Esophagus mucosa (tissue), 1 donor: ENCODE measurements at regions not wholly inside any gene's neighbourhood (a gene's known extent, or its start where the extent isn't known, plus 50 kb on each side); places are given as distances from the start of the nearest gene placed in this dataset.
"Not testable (repeated sequence)": the region's sequence is repeated elsewhere in the genome, so short reads cannot be mapped to it uniquely, and the experiment has no call there.

ENCODE experiments used
- ATAC-seq: fragments of 200-7000 bp; cut with Tn5 transposase; one replicate; pipeline ENCODE4 v1.9.1; 2020
- donor health status: DM: yes; HTN: yes; CAD: no.

DNA sequence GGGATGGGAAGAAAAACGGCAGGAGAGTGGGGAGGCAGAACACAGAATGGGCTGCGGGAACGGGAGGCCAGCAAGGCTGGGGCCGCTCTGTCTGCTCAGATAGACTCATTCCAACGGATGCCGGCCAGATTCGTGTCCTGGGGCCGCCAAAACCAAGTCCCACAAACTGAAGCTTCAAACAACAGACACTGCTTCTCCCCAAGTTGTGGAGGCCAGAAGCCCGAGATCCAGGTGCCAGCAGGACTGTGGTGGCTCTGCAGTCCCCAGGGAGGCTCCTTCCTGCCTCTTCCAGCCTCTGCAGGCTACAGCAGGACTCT is 100.6 kb downstream of the ADRA2C start:
- no peak for ATAC-seq

DNA sequence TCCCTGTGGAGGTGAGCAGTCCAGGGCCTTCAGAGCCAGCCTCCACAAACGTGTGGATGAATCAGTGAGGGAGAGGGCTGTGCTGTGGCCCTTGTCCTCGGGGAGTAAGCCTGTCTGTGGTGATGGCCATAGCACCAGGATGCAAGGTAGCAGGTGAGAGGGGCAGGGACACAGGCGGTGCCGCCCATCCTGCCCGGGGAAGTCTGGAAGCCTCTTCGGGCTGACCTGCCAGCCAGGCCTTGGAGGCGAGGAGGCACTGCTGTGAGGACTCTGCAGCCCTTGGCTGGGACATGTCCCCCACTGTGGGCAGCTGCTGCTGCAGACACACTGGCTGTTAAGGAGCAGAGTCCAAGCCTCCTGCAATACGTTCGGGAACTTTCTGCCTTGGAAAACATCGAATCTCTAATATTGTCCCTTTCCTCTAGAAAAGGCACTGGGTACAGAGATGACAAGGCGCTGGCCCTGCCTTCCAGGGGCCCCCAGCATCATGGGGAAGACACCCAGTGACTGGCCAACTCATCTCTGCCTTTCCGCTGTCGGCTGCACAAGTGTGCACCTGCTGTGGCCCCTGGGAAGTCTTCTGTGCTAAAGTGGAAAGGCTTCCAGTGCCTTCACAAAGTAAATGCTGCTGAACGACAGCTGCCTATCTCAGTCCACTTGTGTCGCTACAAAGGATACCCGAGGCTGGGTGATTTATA is 101.4 kb downstream of the ADRA2C start:
- ATAC-seq = no peak

DNA sequence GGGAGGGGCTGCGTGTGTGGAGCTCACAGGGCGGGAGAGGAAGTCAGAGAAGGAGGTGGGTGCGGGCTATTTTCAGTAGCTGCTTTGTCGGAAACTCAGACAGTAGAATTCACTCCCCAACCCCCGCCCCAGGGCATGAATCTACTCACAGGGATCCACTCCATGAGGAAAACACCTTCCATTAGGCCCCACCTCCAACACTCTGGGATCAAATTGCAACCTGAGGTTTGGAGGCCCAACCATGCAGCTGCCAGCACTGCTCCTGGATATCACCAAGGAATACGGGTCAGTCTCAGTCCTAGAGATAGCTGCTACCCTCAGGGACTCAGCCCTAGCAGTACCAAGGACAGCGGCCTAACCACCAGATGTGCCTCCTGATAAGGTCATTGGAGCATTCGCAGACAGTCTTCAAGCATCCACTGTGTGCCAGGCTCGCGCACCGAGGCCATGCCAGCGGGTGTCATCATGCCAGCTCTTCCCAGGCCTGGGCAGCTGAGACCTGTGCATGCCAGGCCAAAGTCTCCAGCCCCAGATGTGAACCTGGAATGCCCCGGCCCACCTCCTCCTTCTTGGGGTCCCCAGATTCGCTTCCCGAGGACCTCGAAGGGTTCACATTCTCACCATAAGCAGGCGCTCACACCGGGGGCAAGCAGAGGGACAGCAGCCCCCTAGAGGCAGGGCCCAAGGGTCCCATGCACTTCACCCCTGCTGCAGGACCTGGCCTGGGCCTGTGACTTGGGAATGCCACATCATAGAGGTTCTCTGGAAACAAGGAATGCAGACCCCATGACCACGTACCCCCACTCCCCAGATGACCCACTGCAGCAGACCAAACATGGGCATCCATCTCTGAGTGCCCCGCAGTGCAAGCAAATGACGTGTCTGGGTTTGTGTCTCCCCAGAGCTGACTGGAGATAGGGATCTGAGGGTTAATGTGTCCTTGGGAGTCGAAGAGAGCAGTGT is 102.3 kb downstream of the ADRA2C start:
- no peak for ATAC-seq

DNA sequence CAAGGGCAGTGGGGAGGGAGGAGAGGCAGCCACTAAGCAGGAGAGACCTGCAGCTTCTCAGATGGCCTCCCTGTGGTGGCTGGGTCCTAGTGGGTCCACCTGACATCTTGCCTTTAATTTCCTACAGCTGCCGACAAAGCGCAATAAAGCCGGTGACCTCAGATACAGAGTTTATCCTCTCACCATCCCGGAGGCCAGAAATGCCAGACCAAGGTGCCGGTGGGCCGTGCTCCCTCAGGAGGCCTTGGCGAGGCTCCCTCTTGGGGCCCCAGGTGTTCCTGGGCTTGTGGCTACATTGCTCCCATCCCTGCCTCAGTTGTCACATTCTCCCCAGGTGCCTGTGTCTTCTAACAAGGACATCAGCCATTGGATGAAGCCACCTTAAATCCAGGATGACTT is 103.0 kb downstream of the ADRA2C start:
- ATAC-seq = no peak

DNA sequence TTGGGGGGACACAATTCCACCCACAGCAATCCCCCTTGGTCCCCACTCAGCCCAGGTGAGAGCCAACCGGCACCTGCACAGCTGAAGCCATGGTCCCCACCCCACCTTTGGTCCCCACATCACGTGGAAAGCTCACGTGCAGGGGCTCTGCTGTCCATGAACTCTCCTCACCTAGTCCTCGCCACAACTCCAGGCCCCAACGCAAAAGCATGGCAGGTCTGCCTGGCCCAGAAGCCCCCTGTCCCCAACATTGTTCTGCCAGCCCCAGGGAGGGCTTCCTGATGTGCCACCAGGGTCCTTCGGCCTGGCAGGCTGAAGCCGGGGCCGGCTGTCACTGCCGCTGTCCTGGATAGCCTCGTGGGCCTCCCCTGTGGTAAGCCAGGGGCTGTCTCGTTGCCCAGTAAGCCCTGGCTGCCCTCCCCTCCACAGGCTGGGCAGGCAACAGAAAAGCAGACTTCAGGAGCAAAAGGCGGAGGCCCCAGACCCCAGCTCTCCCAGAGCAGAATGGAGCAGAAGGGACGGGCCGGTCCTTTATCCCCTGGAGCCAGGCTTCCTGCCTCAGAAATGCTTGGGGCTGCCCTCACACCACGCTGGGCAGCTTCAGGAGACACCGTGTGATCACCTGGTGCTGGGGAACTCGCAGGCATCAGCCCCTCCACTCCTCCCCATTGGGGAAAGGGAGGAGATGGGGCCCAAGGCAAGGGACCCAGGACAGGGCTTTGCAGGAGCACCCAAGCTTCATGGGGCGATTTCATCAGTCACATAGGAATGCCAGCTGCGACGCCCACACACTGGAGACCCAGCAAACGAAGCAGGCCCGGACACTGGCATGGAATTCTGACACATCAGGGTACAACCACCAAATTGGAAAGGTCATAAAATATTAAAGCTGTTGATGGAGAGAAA is 103.7 kb downstream of the ADRA2C start:
- no peak for ATAC-seq

DNA sequence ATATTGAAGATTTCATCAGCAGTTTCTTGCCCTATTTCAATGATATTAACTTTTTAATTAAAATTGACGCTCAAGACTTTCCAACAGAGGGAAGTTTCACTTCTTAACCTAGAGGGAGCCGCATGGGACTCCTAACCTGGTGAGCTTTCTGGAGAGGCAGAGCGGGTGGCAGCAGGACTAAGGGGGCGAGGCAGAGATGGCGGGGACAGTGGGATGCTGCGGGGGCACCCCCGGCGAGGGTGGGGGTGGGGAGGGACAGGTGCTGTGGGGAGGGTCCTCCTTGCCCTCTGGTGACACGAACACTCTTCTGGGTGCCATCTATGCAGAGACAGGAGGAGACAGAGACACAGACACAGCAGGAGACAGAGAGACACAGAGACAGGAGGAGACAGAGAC is 104.4 kb downstream of the ADRA2C start:
- no peak for ATAC-seq

DNA sequence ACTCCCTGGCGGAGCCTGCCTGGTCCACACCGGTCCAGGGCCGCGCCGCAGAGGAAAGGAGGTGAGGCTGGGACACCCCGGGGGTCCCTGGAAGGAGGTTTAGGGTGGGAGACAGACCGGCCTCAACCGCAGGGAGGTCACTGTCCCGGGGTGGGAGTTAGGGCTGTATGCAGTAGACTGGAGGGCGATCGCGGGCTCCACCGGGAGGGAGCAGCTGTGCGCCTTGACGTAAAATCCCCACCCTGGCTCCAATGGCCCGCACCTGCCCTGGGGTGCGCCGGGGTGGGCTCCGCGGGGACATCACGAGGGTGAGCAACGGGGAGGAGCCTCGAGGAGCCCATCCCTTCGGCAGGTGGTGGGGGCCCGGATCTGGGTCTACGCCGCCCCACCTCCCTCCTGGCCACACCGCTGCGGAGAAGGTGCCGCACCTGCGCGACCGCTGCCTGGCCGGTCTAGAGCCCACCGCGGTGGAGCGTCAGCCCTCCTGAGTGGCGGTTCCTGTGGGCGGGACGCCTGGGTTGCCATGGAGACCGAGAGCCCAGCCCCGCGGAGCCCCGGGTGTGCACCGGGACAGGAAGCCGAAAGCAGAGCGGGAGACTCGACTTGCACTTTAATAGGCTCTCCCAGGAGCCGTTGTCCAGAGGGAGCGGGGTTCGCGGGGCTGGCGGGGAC is 105.1 kb downstream of the ADRA2C start:
- no peak for ATAC-seq

DNA sequence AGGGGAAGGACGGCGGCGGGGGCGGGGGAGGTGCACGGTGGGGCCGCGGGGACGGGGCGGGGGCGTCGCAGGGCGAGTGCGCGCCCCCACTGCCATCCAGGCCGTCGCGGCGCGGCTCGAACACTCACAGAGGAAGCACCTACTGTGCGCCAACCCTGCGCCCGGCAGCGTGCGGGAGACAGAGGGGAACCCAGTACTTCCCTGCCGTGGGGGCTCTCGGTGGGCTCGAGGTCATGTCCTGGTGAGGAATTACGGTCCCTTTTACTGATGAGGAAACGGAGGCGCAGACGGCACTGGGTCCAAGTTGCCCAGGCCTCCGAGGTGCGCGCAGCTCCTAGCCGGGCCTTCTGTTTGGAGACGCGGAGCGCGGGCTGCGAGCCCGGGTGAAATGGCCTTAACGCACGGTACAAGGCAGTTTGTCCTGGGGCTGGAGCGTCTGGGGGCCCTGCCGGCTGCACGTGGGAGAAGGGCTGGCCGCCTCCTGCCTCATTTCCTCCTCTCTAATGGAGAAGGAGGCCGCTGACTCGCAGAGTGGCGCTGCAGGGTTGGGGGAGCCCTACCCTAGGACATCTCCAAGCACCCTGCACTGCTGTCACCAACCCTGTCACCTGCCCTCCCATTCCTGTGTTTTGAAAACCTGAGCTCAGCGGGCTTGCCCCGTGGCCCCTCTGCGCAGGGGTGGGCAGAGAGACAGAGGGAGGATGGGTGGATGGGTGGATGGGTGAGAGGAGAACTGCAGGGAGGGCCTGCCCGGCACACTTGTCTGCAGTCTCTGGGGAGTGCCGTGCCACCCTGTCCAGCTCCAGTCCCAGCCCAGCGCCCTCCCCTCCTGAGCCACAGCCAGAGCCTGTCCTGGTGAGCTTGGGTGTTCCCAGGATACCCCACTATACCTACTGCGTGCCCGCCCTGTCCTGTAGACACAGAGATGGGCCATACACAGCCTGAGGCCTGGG is 106.0 kb downstream of the ADRA2C start:
- ATAC-seq = no peak

DNA sequence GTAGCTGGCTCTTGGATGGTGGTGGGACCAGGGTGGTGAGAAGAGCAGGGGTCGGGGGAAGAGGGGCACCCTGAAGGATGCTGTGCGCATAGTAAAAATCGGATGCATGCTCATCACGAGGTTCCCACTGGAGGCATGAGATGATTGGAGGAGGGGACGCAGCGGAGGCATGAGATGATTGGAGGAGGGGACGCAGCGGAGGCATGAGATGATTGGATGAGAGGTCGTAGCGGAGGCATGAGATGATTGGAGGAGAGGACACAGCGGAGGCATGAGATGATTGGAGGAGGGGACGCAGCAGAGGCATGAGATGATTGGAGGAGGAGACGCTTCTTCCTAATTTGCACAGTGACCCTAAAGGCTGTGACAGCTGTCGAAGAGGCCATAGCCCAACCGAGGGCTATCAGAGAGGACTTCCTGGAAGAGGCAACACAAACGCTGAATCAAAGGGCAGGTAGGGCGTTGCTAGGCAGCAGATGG is 106.7 kb downstream of the ADRA2C start:
- no peak for ATAC-seq

DNA sequence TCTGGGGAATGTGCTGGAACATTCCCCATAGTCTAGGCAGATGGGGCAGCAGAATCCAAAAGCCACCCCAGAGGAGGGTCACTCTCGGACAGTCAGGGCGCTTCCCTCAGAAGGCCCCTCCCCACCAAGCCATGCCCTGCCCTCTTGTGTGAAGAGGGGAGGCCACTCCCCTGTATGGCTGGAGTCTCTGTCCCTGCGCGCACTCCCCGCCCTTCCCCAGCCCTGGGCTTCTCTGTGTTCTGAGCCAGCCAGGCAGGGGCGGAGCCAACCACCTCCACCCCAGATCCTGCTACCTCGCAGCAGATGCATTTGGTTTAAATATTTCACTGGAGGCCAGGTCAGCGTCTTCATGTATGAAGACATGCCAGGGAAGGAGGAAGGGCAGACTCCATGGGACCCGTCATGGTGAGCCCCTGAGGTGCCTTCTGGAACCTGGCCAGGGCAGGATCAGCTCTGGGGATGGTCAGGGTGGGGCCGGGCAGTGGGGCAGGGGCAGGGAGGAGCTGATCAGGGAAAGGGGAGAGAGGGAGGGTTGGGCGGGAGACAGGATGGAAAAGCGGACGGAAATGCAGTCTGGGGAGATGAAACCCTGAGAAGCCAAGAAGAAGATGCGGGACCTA is 107.3 kb downstream of the ADRA2C start:
- peak; percentile 21 for ATAC-seq

DNA sequence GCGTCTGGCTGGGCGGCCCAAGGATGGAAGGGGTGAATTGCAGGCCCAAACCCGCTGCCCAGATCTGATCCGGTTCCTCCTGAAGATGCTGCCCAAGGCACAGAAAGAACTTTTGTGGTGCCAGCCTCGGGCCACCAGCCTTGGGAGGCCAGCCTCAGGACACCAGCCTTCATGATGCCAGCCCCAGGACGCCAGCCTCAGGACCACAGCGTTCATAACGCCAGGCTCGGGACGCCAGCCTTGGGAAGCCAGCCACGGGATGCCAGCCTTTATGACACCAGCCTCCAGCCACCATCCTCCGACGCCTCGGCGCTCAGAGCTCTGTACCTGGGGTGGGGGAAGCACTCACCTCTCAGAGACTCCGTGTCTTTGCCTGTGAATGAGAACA is 107.8 kb downstream of the ADRA2C start:
- no peak for ATAC-seq

DNA sequence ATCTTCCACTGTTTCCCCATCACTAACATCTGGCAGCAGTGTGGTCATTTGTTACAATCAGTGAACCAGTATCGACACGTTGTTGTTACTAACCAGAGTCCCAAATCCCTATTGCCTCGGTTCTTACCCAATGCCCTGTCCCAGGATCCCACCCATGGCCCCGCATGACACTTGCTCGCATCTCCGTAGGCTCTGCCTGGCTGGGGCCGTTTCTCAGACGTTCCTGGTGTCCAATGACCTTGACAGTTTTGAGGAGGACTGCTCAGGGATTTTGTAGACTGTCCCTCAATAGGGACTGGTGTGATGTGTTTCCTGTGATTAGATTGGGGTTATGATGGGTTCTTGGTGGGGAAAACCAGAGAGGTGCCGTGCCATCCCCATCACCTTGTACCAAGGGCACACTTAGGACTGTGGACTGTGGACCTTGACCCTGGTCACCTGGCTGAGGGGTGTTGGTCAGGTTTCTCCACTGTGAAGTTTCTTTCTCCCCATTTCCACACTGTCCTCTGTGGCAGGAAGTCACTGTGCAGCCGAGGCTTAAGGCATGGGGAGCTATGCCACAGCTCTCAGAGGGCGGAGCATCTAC is 108.4 kb downstream of the ADRA2C start:
- no peak for ATAC-seq

DNA sequence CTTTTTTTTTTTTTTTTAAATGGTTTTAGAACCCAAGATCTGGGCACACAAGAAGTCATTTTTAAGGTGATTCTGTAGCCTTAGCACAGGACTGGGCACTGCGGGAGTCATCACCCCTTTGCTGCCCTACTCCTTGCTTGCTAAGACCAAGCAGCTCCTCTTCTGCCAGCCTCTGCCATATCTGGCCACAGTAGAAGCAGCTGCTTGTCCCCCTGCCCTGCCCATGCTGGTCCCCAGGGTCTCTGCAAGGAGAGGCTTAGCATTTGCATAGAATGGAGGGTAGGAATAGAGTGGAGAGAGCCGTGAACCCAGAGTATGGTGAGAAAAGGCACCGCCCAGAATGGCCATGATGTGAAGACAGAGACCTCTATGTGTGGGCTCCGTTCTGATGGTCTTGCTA is 109.3 kb downstream of the ADRA2C start:
- no peak for ATAC-seq

DNA sequence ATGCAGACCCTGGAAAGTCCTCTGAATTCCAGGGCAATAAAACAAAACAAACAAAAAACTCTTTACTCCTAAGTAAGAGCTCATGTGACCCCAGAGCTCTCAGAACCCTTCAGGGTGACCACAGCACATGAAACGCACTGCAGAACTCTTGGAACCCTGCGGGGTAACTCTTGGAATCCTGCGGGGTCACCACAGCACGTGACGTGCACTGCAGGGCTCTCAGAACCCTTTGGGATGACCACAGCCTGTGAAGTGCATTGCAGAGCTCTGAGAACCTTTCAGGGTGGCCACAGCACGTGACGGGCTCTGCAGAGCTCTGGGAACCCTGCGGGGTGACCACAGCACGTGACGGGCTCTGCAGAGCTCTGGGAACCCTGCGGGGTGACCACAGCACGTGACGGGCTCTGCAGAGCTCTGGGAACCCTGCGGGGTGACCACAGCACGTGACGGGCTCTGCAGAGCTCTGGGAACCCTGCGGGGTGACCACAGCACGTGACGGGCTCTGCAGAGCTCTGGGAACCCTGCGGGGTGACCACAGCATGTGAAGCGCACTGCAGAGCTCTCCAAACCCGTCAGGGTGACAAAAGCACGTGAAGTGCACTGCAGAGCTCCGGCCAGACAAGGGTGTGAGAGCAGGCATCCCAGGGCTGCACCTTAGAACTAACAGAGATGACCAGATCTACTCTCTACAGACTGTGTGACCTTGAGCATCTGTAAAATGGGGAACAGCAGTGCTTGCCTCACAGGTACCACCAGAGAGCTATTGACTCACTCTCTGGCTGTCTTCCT is 110.1 kb downstream of the ADRA2C start:
- not testable (repeated sequence) for ATAC-seq

DNA sequence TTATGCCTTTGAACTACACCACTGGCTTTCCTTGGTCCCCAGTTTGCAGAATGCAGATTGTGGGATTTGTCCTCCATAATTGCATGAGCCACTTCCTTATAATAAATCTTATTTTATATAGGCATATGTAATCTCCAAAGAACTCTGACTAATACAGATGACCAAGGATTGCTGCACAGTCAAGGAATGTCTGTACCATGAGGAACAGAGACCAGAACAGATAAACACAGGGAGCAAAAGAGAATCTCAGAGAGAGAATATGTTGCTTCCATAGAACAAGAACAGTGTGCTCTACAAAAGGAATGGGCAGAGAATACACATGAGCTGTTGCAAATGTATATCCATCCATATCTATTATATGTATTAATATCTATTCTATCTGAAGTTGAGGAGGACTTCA is 111.1 kb downstream of the ADRA2C start:
- no peak for ATAC-seq

DNA sequence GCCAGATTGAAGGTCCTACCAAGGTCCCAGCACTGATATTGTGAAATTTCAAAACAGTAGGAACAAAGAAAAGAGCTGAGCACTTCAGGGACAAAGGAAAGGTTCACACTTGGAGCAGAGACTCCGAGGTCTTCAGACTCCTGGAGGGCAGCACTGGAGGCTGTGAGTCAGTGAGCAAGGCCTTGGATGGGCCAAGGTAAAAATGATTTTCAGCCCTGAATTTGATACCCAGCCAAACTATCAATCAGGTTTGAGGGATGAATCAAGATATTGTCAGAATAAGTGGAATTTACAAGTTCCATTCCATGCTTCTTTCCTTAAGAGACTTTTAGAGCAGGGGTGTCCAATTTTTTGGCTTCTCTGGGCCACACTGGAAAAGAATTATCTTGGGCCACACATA is 111.7 kb downstream of the ADRA2C start:
- no peak for ATAC-seq

DNA sequence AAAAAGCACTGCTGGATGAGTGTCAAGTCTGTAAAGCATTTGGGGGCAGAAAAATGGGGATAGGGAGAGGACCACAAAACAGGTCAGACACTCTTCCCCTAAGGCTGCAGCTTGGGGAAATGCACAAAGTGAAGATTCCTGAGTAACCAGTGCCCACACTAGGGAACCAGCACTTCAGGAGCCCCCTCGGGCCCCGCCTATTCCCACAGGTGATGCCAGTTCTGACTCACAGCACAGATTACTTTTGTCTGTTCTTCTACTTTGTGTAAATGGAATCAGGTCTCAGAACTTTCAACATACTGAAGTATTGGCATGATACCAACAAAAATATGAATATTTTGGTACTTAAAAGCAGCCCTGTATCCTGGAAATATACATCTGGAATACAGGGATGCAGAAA is 112.5 kb downstream of the ADRA2C start:
- ATAC-seq = no peak

DNA sequence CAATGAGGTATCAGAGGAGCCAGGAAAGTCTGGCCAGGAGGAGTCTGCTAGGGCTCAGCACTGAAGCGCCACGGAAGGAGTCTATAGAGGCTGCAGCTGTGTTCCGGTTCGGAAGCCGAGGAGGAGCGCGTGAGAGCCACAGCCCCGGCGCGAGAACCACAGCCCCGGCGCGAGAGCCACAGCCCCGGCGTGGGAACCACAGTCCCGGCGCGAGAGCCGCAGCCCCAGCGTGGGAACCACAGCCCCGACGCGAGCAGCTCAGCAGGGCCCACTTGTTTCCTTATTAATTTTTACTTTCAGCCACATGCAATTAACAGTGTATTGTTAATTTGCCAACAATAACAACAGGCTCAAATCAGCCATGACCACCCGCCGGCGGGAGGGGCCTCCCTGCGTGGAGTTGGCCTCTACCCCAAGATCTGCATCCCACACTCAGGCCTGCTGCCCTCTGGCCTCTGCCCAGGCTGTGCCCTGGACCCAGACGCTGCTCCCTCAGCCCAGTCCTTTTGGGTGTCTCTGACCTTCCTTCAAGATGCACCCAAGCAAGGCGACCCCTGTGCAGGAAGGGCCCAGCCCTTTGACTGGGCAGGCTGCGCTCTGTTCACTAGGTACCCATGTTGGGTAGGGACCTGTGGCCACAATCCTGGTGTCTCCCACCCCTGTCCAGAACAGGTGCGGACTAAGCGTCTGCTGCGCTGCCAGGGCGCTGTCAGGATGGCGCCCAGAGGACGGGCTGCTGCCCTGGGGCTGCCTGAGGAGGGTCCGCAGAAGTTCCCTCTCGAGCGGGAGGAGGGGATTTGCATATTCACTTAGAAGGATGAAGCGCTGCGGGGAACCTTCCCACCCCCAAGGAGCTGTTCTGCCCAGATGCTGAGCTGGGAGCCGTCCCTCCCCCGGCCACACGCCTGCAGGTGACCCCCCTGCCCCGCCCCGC is 113.8 kb downstream of the ADRA2C start:
- ATAC-seq = peak; percentile 37
